HT1080 (cell line): ENCODE measurements at regions not wholly inside any gene's neighbourhood (a gene's known extent, or its start where the extent isn't known, plus 50 kb on each side); places are given as distances from the start of the nearest gene placed in this dataset.
A peak's percentile ranks its signal among the peaks of the same experiment; 100 is the strongest.

Source experiments
- DNase-seq: peaks from one replicate; pipeline ENCODE4 v3.0.0-alpha.2; 2015; ENCODE audit warnings: low read depth

GRCh38 chr12:63090716-63091115, 60.3 kb downstream of the AVPR1A start:
- DNase-seq = no peak

DNA sequence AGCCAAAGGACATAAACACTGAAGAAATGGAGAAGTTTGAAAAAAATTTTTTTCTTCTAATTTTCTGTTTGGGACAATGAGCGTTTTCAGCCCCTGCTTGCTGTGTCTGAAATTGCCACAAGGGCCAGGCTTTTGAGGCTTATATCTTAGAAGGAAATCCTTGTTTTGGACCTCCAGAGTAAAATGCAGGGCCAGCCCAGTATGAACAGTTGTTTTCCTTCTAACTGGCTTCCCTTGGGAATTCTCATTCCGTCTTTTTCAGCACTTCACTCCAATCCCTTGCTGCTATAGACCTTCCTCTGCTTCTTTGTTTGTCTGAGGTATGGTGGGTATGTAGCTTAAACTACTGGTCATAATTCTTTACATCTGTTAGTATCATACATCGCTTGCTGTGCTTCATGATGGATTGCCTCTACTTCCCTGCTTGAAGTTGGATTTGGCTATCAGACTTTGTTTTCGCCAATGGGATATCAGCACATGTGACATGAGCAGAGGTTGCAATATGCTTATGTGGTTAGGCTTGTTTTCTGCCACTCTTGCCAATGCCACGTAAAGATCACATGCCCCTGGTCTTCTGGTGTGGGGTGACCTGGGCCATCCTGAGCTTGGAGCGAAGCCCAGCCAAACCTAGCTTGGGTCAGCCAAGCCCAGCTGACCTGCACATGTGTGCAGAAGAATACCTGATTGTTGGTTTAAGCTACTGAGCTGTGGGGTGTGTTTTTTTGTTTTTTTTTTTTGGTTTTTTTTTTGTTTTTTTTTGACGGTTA, 64.7 kb downstream of the AVPR1A start:
- no peak for DNase-seq

- DNase-seq = no peak
These were observed 65.9 kb downstream of the AVPR1A start for GRCh38 chr12:63085120-63085519.

- DNase-seq = no peak
These were observed 66.5 kb downstream of the AVPR1A start for GRCh38 chr12:63084501-63084900.

- DNase-seq = no peak
These were observed 68.0 kb downstream of the AVPR1A start for GRCh38 chr12:63083046-63083445.

- no peak for DNase-seq
These were observed 71.1 kb downstream of the AVPR1A start for GRCh38 chr12:63079791-63080502.

- no peak for DNase-seq
These were observed 72.1 kb downstream of the AVPR1A start for GRCh38 chr12:63078906-63079305.

- no peak for DNase-seq
These were observed 75.5 kb downstream of the AVPR1A start for GRCh38 chr12:63075376-63076060.

DNA sequence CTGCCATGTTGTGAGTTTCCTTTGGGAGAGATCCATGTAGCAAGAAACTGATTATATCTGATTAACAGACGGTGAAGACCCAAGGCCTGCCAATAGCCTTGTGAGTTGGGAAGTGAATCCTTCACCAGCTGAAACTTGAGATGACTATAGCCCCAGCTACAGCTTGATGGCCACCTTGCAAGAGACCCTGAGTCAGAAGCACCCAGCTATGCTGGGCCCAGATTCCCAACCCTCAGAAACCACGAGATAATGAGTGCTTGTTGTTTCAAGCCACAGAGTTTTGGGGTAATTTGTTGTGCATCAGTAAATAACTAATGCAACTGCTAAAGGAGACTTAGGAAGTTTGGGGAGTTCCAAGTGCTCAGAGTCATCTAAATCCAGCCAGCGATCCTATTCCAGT, 80.3 kb downstream of the AVPR1A start:
- DNase-seq = no peak

DNA sequence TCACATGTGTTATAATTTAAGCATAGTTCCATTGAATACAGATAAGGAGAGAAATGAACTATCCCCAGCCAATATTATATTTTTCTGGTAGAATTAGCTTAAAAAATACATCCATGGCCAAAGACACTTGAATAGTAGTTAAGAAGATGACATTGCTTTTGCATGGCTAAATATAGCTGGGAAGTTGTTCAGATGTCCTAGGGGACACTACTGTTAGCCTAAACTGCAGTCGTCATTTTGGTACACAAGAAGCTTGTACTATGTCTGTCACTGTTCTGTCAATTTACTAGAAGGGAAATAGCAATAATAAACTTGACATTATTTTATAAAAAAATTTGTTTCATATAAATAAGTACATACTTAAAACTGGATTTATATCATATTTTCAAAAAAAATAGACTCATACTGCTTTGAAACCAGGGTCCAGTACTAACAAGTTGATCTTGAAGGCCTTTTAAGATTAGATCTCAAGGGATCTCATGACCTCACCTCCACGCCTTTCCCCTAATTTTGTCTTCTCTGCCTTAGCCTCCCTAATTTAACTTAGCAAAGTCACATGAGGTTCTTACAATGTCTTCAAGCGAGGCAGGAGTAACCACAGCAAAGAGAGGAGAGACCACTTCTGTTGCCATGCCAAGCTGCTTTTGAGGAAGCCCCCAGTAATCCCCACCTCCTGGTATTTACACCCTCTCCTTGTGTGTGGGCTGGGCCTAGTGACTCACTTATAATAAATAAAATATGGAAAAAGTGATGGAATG, 81.0 kb downstream of the AVPR1A start:
- DNase-seq = no peak

DNA sequence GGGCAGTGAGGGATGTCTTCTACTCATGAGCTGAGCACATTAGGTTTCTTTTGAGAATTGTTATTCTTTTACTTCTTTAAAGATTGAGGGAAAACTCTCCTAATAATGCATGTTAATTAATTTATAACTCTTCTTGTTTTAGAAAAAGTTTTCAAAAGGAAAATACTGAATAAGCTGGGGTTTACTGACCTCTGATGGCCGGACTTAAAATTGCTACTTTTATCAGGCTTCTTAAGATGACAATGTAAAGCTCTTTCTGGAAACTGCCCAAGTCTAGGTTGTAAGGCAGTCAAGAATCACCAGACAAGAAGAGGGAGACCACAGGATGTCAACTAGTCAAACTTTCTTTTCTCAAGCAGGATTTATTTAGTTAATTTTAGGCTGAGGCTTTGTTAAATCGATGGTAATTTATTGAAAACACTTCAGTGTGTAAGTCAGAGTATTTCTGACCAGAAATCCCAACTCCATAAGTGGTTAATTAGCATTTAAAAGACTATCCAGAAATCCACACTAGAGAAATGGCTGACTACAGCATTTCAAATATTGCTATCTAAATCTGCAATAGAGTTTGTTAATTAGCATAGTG, 82.1 kb downstream of the AVPR1A start:
- peak; percentile 48 for DNase-seq

DNA sequence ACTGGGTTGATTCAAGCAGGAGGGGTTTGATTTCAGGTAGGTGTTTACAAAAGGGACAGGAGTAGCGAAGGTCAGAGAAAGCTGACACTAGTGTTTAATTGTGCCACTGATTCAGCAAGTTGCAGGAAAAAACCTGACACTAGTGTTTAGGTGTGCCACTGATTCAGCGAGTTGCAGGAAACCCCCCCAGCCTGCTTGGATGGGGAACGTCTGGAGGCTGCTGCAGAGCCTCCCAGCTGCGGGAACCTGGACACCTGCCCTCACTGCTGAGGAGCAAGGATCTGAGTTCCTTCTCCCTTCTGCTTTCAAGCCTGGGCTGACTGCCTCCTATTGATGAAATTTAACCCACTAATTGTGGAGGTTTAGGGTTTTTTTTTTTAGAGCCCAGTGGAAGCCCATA, 84.2 kb downstream of the AVPR1A start:
- DNase-seq = no peak

DNA sequence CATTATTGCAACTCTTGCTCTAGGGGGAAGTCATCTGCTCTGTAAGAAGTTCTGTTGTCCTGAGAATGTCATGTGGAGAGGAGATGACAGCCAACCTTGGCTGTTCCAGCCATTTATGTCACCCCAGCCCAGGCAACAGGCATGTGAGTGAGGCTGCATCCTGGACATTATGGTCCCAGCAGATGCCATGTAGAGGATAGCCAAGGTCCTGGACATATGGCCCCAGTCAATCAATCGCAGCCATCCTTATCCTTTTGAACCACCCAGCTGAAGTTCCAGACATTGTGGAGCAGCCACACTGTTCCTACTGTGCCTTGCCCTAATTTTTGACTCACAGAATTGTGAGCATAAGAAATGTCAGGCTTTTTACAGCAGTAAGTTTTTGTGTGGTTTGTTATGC, 84.9 kb downstream of the AVPR1A start:
- DNase-seq = no peak

DNA sequence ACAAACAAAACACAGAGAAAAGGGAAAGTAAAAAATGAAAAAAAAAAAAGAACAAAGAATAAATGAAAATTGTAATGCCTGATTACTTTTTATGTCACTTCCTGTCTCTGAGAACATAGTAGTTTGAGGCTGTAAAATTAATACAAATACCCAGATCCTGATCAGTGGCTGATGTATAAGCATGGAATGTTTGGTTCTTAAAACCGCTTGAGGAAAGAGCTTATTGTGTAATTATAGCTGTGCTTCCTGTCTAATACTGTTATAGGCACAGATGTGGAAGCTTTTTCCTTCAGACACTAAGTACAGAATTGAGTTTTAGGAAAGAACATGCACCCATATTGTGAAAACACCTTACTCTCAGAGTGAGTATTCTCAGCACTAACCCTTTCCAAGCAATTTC, 86.9 kb downstream of the AVPR1A start:
- DNase-seq = peak; percentile 18

DNA sequence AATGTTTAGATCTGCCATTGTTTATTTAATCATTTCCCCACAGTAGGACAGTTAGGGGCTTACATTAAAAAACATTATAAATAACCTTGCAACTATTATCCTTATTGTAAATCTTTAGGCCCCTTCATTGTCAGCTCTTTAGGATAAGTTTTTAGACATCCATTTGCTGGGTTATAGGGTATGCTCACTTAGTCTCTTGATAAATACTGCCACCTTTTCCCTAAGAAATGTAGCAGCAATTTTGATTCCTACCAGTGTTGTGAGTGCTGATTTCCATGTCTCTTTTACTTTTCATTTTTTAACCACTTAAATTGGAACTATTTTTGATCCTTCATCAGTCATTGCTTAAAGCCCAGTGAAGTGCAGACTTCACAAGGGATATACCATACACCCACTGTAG, 94.4 kb downstream of the AVPR1A start:
- no peak for DNase-seq

GRCh38 chr12:63052696-63053095, 98.3 kb downstream of the AVPR1A start:
- no peak for DNase-seq

- DNase-seq = no peak
These were observed 103.9 kb downstream of the AVPR1A start for GRCh38 chr12:63047146-63047545.

DNA sequence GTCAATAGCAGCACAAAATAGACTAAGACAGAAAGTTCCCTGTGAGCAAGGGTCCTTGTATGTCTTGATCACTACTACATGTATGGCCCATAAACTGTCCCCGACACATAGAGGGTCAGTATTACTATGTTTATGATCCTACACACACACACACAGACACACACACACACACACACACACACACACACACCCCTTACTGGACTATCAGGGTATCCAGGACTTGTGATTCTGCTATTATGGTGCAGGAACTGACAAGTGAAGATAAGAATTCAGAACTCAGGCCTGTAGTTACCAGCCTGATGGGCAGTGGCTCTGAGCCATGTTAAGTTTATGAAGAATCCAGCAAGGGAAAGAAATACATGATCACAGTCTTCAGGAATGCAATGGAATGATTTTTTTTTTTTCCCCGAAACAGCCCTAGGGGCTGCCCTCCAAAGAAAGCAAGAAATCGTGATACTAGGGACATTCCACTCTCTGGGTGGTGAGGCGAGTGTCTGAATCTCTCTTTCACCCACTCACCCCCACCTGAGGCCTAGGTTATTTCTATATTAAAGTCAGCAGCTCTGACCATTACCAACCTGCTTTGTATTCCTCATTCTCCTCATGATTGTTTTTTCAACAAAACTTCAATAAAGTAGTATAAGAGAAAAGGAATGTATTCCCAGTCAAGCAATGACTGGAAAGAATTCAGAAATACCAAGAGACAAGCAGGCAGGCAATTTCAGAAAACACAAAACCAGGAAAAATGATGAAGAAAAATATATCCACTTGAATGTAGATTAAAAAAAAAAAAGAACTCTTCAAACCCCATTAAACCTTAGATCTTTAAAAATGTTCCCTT, 105.8 kb downstream of the AVPR1A start:
- DNase-seq = peak; percentile 64

DNA sequence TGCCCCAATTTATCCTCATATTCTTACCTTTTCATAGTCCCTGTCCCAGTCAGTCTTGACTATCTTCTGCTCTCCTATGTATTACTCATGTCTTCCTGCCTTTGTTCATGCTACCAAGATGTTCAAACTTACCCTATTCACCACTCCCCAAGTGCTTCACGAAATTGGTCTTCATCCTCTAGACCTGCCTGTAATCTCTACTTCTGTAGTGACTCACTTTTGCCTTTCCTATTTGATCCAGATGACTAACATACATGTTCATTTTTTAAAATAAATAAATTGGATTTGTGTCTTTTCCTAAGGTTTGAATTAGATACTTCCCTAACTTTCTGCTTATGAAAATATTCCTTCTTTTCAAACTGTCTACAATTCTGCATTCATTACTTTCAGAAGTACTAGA, 107.7 kb upstream of the PPM1H start:
- peak; percentile 68 for DNase-seq

DNA sequence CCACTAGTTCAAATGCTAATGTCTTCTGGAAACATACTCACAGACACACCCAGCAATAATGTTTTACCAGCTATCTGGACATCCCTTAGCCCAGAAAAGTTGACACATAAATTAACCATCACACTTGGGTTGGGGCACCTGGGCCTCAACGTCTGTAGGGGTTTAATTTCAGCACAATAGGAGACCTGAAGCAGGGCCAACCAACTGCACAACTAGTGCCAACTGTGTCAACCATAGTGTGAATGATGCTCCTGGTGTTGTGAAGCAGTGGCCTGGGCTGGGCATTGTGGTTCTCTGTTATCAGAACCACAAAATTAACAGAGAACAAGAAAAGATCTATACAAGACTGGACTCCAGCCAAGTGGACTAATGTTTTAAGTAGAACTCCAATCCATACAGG, 106.7 kb upstream of the PPM1H start:
- no peak for DNase-seq
